ENCODE measurements at regions not wholly inside any gene's neighbourhood (a gene's known extent, or its start where the extent isn't known, plus 50 kb on each side); places are given as distances from the start of the nearest gene placed in this dataset.

DNA sequence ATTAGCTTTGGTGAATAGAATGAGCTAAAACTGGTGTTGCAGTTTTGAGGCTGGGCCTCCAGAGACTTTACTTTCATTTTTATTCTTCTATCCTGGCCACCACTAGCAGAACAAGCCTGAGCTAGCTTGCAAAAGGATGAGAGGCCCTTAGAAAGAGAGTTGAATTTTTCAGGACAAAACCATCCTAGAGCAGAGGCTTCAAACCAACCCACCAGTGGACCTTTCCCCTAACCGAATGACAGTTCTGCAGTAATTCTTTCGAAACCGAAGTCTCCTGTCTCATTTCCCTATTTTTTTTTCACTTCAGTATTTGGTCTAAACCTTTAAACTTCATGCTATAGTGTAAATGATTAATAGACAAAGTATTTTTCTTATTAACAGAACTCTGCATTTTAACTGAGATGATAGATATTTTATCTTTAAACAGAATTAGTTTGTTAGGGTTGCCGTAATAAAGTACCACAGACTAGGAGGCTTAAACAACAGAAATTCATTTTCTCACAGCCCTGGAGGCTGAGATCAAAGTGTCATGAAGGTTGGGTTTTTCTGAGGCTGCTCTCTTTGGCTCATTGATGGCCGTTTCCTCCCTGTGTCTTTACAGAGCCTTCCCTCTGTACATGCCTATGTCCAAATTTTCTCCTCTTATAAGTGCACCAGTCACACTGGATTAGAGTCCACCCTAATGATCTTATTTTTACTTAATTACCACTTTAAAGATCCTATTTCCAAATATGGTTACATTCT, 80.6 kb upstream of the PAK5 start:
- DNase-seq = no peak

DNA sequence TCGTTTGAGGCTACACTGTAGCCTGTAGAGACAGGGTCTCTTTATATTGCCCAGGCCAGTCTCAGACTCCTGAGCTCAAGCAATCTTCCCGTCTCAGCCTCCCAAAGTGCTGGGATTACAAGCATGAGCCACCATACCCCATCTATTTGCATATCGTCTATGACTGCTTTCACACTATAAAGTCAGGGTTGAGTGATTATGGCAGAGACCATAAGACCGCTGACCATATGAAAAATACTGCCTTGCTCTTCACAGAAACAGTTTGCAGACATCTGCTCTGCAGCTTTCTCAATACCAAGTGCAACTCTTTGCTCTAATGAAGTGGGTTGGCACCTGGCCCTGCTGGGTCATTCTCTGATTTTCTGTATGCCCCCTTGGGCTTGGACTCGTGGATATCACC, 79.5 kb upstream of the PAK5 start:
- no peak for DNase-seq

DNA sequence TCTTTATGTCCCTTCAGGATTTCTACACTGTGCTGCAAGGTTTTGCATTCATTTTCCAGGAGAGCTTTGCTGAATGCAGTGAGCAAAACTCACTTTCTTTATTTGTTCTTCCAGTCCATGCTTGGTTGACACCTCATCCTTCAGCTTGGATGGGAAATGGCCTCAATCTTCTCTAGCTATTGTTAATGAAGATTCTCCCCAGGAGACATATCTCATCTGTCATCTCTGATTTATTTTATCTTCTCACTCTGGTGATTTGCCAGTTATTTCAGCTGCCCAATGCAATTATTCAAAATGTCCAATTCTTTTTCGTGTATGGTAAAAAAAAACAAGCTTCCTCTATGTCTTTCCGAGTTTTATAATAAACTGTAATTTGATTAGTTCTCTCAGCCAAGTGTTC, 77.9 kb upstream of the PAK5 start:
- DNase-seq = no peak

DNA sequence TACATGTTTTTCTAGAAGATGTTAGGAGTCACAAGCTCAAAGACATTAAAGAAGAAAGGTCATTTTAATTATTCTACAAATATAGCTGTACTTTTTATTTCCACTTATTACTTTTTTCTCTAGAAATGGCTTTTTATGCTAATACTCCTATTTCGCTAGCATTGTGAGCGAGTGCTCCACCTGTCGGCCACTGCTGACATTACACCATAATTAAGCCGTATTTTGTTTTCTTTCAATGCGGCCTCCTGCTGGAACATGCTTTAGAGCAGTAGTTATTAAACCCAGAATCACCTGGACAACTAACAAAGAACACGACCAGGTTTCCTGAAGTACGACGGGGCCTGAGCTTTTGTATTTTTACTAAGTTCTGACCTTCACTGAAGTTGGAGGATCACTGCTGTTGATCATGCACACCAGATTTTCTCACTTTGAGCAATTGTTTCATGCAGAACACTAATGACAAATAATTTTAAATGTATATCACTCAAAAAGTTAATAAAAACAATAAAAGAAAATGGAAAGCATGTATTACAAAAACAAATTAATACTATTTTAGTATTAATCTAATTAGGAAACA, 74.1 kb upstream of the PAK5 start:
- peak; percentile 44 for DNase-seq

DNA sequence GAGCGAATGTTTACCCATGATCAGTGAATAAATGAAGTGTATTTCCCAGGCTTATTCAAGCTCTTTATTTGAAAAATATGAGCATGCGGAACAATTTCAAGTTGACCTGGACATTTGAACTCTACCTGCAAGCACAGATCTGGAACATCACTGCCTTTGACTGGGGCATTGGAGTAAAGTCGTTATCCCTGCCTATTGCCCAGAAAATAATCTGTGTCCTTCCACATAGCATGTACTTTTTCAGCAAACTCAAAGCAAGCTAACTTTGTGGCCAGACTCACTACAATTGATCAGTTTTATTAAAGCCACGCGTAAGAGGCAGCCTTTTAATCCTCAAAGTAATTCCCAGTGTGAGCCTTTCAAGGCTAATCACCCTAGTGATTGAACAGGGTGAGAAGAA, 73.4 kb upstream of the PAK5 start:
- no peak for DNase-seq

DNA sequence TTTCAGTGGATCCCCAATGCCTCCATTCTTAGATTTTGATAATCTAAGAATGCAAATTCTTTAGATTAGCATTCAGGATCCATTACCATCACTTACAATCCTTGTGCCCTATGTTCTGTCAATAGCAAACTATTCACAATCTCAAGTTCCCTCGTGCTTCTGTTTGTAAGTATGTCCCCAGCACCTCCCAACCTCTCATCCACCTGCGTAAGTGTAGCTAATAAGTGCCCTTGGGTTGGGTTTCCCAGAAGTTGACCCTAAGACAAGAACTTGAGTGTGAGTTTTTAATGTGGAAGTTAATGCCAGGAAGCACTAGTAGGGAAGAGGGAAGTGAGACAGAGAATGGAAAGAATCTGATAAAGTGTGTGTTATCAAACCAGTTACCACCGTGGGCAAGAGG, 72.6 kb upstream of the PAK5 start:
- no peak for DNase-seq

DNA sequence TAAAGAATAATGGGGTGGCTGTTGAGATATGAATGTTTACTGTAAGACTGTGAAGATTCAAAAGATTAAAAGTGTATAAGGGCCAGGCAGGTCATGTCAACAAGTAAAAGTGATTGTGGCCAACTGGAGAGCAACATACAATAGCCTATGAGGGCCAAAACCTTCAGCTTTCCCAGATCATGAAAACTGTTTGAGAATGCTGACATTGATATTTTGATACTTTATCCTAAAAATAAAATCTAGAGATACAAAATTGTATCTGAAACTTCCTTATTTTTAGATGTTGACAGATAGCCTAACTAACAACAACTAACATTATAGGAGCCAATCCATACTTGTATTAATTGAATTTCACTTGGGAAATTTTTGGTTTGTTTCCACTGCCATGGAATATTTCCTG, 70.3 kb upstream of the PAK5 start:
- no peak for DNase-seq

DNA sequence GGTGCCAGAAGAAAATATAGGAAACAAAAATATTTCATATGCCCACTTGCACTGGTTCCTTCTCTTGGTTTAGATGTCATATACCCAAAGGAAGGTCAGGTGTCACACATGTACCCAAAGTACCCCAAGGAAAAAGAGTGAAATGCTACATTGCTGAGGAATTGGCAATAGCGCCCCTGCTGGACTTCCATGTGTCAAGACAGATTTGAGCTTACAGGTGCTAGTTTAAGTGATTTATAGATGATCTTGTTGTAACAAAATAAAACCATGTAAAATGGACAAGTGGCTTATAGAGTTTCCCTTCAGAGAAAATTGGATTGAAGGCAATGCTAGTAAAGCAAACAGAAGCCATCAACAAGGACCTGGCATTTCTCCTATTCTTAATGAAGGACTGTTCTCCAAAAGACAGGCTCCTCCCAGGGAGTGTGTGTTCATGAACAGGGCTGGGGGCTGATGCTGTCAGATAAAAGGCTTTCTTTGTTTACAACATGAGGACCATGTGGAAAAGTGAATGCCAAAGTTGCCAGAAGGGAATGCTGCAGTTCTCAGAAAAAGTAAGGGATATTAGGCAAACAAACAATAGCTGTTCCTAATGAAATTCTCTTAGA, 64.3 kb upstream of the PAK5 start:
- no peak for DNase-seq

DNA sequence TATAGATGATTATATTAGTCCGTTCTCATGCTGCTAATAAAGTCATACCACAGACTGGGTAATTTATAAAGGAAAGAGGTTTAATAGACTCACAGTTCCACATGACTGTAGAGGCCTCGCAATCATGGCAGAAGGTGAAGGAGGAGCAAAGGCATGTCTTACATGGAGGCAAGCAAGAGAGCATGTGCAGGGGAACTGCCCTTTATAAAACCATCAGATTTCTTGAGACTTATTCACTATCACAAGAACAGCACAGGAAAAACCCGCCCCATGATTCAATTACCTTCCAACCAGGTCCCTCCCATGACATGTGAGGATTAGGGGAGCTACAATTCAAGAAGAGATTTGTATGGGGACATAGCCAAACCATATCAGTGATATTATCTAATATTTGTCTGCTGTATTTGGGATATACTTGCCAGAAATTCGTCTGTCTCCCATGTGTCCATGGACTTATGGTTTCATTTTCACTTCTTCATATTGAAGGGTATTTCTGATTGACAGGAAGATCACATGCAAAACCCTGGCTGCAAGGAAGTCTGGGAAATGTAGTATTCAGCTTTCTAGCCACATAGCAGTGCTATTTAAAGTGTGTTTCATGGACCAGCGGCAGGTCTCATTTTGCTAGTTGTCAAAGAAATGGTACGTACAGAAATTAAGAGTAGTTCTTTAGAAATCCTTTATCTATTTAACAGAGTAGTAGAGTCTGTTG, 50.5 kb upstream of the PAK5 start:
- DNase-seq = no peak
